ENCODE measurements at regions not wholly inside any gene's neighbourhood (a gene's known extent, or its start where the extent isn't known, plus 50 kb on each side); places are given as distances from the start of the nearest gene placed in this dataset.

GRCh38 chr4:10179957-10180602 is 63.5 kb upstream of the WDR1 start:
- TF ChIP-seq POLR2A (IDR thresholded peaks at IDR 0.05) (no peak), CTCF (IDR thresholded peaks at IDR 0.05) (no peak)

All from uterus (tissue), 2 donors.